RWPE2 (cell line): ENCODE measurements at regions not wholly inside any gene's neighbourhood (a gene's known extent, or its start where the extent isn't known, plus 50 kb on each side); places are given as distances from the start of the nearest gene placed in this dataset.

ENCODE experiments used
- ATAC-seq: fragments of 200-7000 bp; cut with Tn5 transposase; 3 replicates; pipeline ENCODE4 v1.9.1; 2021; ENCODE audit warnings: low read depth
- DNase-seq: peaks from one replicate; pipeline ENCODE4 v3.0.0-alpha.2; 2020; ENCODE audit warnings: low spot score
- H3K27ac ChIP-seq: fragments of 450-650 bp; 2 replicates; pipeline ENCODE4 v1.5.1; 2017; ENCODE audit warnings: mild to moderate bottlenecking; ENCODE audit not compliant: poor library complexity, severe bottlenecking
- H3K27me3 ChIP-seq: fragments of 250-450 bp; sonication (Bioruptor Pico); 2 replicates; pipeline ENCODE4 v1.5.1; 2021; ENCODE audit warnings: mild to moderate bottlenecking, moderate library complexity; ENCODE audit not compliant: insufficient read depth, poor library complexity, severe bottlenecking
- H3K36me3 ChIP-seq: fragments of 250-450 bp; sonication (Bioruptor Pico); 2 replicates; pipeline ENCODE4 v1.5.1; 2020; ENCODE audit warnings: low read depth, mild to moderate bottlenecking, moderate library complexity
- H3K4me1 ChIP-seq: fragments of 250-450 bp; sonication (Bioruptor Pico); 2 replicates; pipeline ENCODE4 v1.5.1; 2021; ENCODE audit warnings: mild to moderate bottlenecking, moderate library complexity; ENCODE audit not compliant: insufficient read depth, poor library complexity, severe bottlenecking
- H3K4me3 ChIP-seq: fragments of 250-450 bp; sonication (Bioruptor Pico); 2 replicates; pipeline ENCODE4 v1.5.1; 2021; ENCODE audit warnings: mild to moderate bottlenecking, moderate library complexity; ENCODE audit not compliant: severe bottlenecking
- H3K9me3 ChIP-seq: fragments of 250-450 bp; sonication (Bioruptor Pico); 2 replicates; pipeline ENCODE4 v1.5.1; 2021; ENCODE audit warnings: mild to moderate bottlenecking, moderate library complexity; ENCODE audit not compliant: severe bottlenecking
- CTCF ChIP-seq: fragments of 450-650 bp; IDR thresholded peaks from one replicate; pipeline ENCODE4 v1.5.1; 2017; ENCODE audit warnings: mild to moderate bottlenecking, moderate library complexity; ENCODE audit not compliant: poor library complexity, severe bottlenecking

DNA sequence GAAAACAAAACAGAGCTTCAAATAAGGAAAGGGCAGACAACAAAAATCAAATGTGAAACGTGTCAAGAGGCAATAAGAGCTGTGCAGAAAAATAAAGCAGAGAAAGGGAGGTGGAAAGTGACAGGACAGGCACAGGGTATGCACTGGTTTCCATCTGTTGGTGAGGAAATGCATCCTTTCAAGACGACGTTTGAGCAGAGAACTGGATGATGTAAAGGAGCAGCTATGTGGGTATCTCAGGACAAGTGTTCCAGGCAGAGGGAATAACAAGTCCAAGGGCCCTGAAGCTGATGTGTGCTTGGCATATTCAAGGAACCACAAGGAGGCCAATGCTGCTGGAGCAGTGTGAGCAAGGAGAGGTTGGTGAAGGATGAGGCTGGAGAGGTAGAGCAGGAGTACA, 168.9 kb upstream of the SERPINE2 start:
- H3K4me3 ChIP-seq = no peak overlapping the region
- TF ChIP-seq CTCF = no peak
- no peak for DNase-seq
- H3K36me3 ChIP-seq = no peaks in the 10 kb centered on the region
- no peak overlapping the region for H3K27ac ChIP-seq
- no peaks in the 10 kb centered on the region for H3K4me1 ChIP-seq
- no peak for ATAC-seq
- H3K9me3 ChIP-seq = no peaks in the 10 kb centered on the region
- H3K27me3 ChIP-seq = no peaks in the 10 kb centered on the region

- no peak for TF ChIP-seq CTCF
- no peaks in the 10 kb centered on the region for H3K4me1 ChIP-seq
- H3K9me3 ChIP-seq = no peaks in the 10 kb centered on the region
- no peaks in the 10 kb centered on the region for H3K36me3 ChIP-seq
- DNase-seq (no peak), ATAC-seq (no peak)
- H3K27me3 ChIP-seq = no peaks in the 10 kb centered on the region
- no peak overlapping the region for H3K27ac ChIP-seq
- H3K4me3 ChIP-seq = no peak overlapping the region
Measured at GRCh38 chr2:224206816-224207215, 167.7 kb upstream of the SERPINE2 start.

GRCh38 chr2:224202281-224202865, 163.3 kb upstream of the SERPINE2 start:
- Histone ChIP-seq H3K27ac (no peak overlapping the region), H3K36me3 (no peaks in the 10 kb centered on the region), H3K4me3 (no peak overlapping the region), H3K27me3 (no peaks in the 10 kb centered on the region), H3K9me3 (no peaks in the 10 kb centered on the region), H3K4me1 (no peaks in the 10 kb centered on the region)
- DNase-seq = no peak
- ATAC-seq = no peak
- no peak for TF ChIP-seq CTCF

GRCh38 chr2:224198436-224198835, 159.3 kb upstream of the SERPINE2 start:
- no peak for TF ChIP-seq CTCF
- no peaks in the 10 kb centered on the region for H3K9me3 ChIP-seq
- H3K27ac ChIP-seq = no peak overlapping the region
- no peak for DNase-seq
- no peaks in the 10 kb centered on the region for H3K27me3 ChIP-seq
- no peaks in the 10 kb centered on the region for H3K4me1 ChIP-seq
- ATAC-seq = no peak
- no peak overlapping the region for H3K4me3 ChIP-seq
- no peaks in the 10 kb centered on the region for H3K36me3 ChIP-seq

GRCh38 chr2:224196810-224197209, 157.7 kb upstream of the SERPINE2 start:
- Histone ChIP-seq H3K36me3 (no peaks in the 10 kb centered on the region), H3K27me3 (no peaks in the 10 kb centered on the region), H3K4me3 (no peak overlapping the region), H3K9me3 (peaks cover 2% of the 10 kb centered on the region), H3K4me1 (no peaks in the 10 kb centered on the region), H3K27ac (no peak overlapping the region)
- no peak for ATAC-seq
- no peak for TF ChIP-seq CTCF
- DNase-seq = no peak
